ENCODE measurements at regions not wholly inside any gene's neighbourhood (a gene's known extent, or its start where the extent isn't known, plus 50 kb on each side); places are given as distances from the start of the nearest gene placed in this dataset.

GRCh38 chr10:29874606-29875269 is 184.6 kb downstream of the JCAD start:
- no peak for TF ChIP-seq CTCF (conservative IDR thresholded peaks at IDR 0.05; ENCODE audit: low read length)
- TF ChIP-seq EZH2phosphoT487 (IDR thresholded peaks at IDR 0.05; ENCODE audit: borderline replicate concordance) = no peak

Data from Loucy (cell line).